H9 (cell line): ENCODE measurements at regions not wholly inside any gene's neighbourhood (a gene's known extent, or its start where the extent isn't known, plus 50 kb on each side); places are given as distances from the start of the nearest gene placed in this dataset.

Experiments used
- DNase-seq: peaks from one replicate; pipeline ENCODE4 v3.0.0-alpha.2; 2017
- H2AFZ ChIP-seq: one replicate; pipeline ENCODE4 v1.6.1; 2013; ENCODE audit warnings: mild to moderate bottlenecking, low read length, control low read depth, moderate library complexity
- H2AK5ac ChIP-seq: 2 replicates; pipeline ENCODE4 v1.6.1; 2013; ENCODE audit warnings: low read length, control low read depth, mixed read lengths; ENCODE audit not compliant: insufficient read length
- H2BK120ac ChIP-seq: one replicate; pipeline ENCODE4 v1.6.1; 2013; ENCODE audit warnings: low read depth, mild to moderate bottlenecking, low read length, control low read depth, inconsistent platforms; ENCODE audit not compliant: poor library complexity, severe bottlenecking
- H2BK12ac ChIP-seq: 2 replicates; pipeline ENCODE4 v1.6.1; 2013; ENCODE audit warnings: low read length, control low read depth, mixed read lengths, low read depth; ENCODE audit not compliant: insufficient read length
- H2BK15ac ChIP-seq: 2 replicates; pipeline ENCODE4 v1.6.1; 2013; ENCODE audit warnings: low read depth, low read length, control low read depth
- H2BK20ac ChIP-seq: one replicate; pipeline ENCODE4 v1.6.1; 2013; ENCODE audit warnings: low read depth, mild to moderate bottlenecking, low read length, control low read depth, inconsistent platforms; ENCODE audit not compliant: poor library complexity, severe bottlenecking
- H2BK5ac ChIP-seq: 2 replicates; pipeline ENCODE4 v1.6.1; 2013; ENCODE audit warnings: low read length, control low read depth, mixed read lengths; ENCODE audit not compliant: insufficient read length
- H3K14ac ChIP-seq: 2 replicates; pipeline ENCODE4 v1.6.1; 2013; ENCODE audit warnings: low read length, control low read depth; ENCODE audit not compliant: insufficient read depth
- H3K18ac ChIP-seq: 2 replicates; pipeline ENCODE4 v1.6.1; 2013; ENCODE audit warnings: low read depth, mild to moderate bottlenecking, mixed read lengths, low read length, control low read depth; ENCODE audit not compliant: insufficient read length
- H3K23ac ChIP-seq: 2 replicates; pipeline ENCODE4 v1.6.1; 2013; ENCODE audit warnings: low read length, control low read depth, mixed read lengths, low read depth; ENCODE audit not compliant: insufficient read length
- H3K23me2 ChIP-seq: 2 replicates; pipeline ENCODE4 v1.6.1; 2013; ENCODE audit warnings: low read depth, mild to moderate bottlenecking, mixed read lengths, low read length, control low read depth; ENCODE audit not compliant: insufficient read length, poor library complexity, severe bottlenecking
- H3K27ac ChIP-seq: 2 replicates; pipeline ENCODE4 v1.5.1; 2013; ENCODE audit warnings: low read length, control low read depth, mixed read lengths, low read depth; ENCODE audit not compliant: insufficient read length
- H3K27me3 ChIP-seq: 2 replicates; pipeline ENCODE4 v1.6.1; 2013; ENCODE audit warnings: low read length, control low read depth, inconsistent platforms; ENCODE audit not compliant: insufficient read depth
- H3K4ac ChIP-seq: 2 replicates; pipeline ENCODE4 v1.6.1; 2013; ENCODE audit warnings: low read depth, mild to moderate bottlenecking, control low read depth, inconsistent platforms, low read length, moderate library complexity
- H3K4me1 ChIP-seq: 2 replicates; pipeline ENCODE4 v1.6.1; 2013; ENCODE audit warnings: low read length, control low read depth, inconsistent platforms; ENCODE audit not compliant: insufficient read depth
- H3K4me2 ChIP-seq: 2 replicates; pipeline ENCODE4 v1.6.1; 2013; ENCODE audit warnings: low read length, control low read depth, mixed read lengths; ENCODE audit not compliant: insufficient read length, insufficient read depth
- H3K56ac ChIP-seq: 2 replicates; pipeline ENCODE4 v1.6.1; 2013; ENCODE audit warnings: low read depth, mild to moderate bottlenecking, mixed read lengths, low read length, control low read depth; ENCODE audit not compliant: insufficient read length
- H3K79me1 ChIP-seq: 2 replicates; pipeline ENCODE4 v1.6.1; 2013; ENCODE audit warnings: low read depth, mild to moderate bottlenecking, moderate library complexity, low read length, control low read depth, inconsistent platforms; ENCODE audit not compliant: insufficient read depth, poor library complexity, severe bottlenecking
- H3K79me2 ChIP-seq: 2 replicates; pipeline ENCODE4 v1.6.1; 2013; ENCODE audit warnings: low read length, control low read depth, inconsistent platforms; ENCODE audit not compliant: insufficient read depth
- H3K9ac ChIP-seq: 2 replicates; pipeline ENCODE4 v1.6.1; 2013; ENCODE audit warnings: low read length, control low read depth, mixed read lengths; ENCODE audit not compliant: insufficient read length; ENCODE audit errors: extremely low read depth
- H3K9me3 ChIP-seq: one replicate; pipeline ENCODE4 v1.6.1; 2013; ENCODE audit warnings: low read depth, low read length, inconsistent platforms; ENCODE audit not compliant: control insufficient read depth
- H3T11ph ChIP-seq: one replicate; pipeline ENCODE4 v1.6.1; 2013; ENCODE audit warnings: mild to moderate bottlenecking, low read length, control low read depth, inconsistent platforms
- H4K20me1 ChIP-seq: one replicate; pipeline ENCODE4 v1.6.1; 2013; ENCODE audit not compliant: control insufficient read depth, insufficient read length, insufficient read depth
- H4K5ac ChIP-seq: 2 replicates; pipeline ENCODE4 v1.6.1; 2013; ENCODE audit warnings: low read depth, mild to moderate bottlenecking, mixed read lengths, low read length, control low read depth; ENCODE audit not compliant: insufficient read length
- H4K8ac ChIP-seq: replicated peaks from 2 replicates; pipeline ENCODE4 v1.6.1; 2013; ENCODE audit warnings: low read length, control low read depth, mixed read lengths, low read depth; ENCODE audit not compliant: insufficient read length
- H4K91ac ChIP-seq: 2 replicates; pipeline ENCODE4 v1.6.1; 2013; ENCODE audit warnings: low read depth, mild to moderate bottlenecking, moderate library complexity, mixed read lengths, low read length, control low read depth; ENCODE audit not compliant: insufficient read length
- H3K27ac Mint-ChIP-seq, 3 experiments: 2 replicates in 2 of 3; 3 replicates in 1 of 3; pipeline ENCODE4 v1.8.0; 2020 to 2021; ENCODE audit warnings: mixed read lengths in 3 of 3, mild to moderate bottlenecking in 1 of 3, moderate library complexity in 1 of 3
- H3K27me3 Mint-ChIP-seq: 2 replicates; pipeline ENCODE4 v1.8.0; 2021; ENCODE audit warnings: low read depth, mild to moderate bottlenecking, moderate library complexity, mixed read lengths
- H3K36me3 Mint-ChIP-seq, 3 experiments: 2 replicates in 2 of 3; 3 replicates in 1 of 3; pipeline ENCODE4 v1.8.0; 2020 to 2021; ENCODE audit warnings: low read depth in 3 of 3, mixed read lengths in 3 of 3; ENCODE audit not compliant: insufficient read depth in 1 of 3
- H3K4me1 Mint-ChIP-seq, 2 experiments: 2 replicates each; pipeline ENCODE4 v1.8.0; 2020; ENCODE audit warnings: mixed read lengths in 2 of 2
- H3K4me3 Mint-ChIP-seq, 2 experiments: 2 replicates in 1 of 2; 3 replicates in 1 of 2; pipeline ENCODE4 v1.8.0; 2020 to 2021; ENCODE audit warnings: mild to moderate bottlenecking in 2 of 2, mixed read lengths in 2 of 2, moderate library complexity in 1 of 2
- H3K9me3 Mint-ChIP-seq, 2 experiments: 2 replicates in 1 of 2; 3 replicates in 1 of 2; pipeline ENCODE4 v1.8.0; 2020; ENCODE audit warnings: mild to moderate bottlenecking in 2 of 2, mixed read lengths in 2 of 2, moderate library complexity in 1 of 2
- WGBS: extraction: QIAGEN DNeasy Blood & Tissue Kit; methylation state at CpG from one replicate; pipeline ENCODE4 v1.1.7; 2013; ENCODE audit warnings: missing lambda C conversion rate, low lambda C conversion rate, mixed read lengths; ENCODE audit not compliant: insufficient read length; ENCODE audit errors: extremely low coverage; 5-methylcytosine and 5-hydroxymethylcytosine counted together
- TF ChIP-seq, protein P1 (sequence below): fragments of 200-600 bp; sonication (generic); conservative IDR thresholded peaks from 3 replicates; pipeline ENCODE4 v1.8.0; 2021; ENCODE audit warnings: antibody characterized with exemption, mild to moderate bottlenecking

DNA sequence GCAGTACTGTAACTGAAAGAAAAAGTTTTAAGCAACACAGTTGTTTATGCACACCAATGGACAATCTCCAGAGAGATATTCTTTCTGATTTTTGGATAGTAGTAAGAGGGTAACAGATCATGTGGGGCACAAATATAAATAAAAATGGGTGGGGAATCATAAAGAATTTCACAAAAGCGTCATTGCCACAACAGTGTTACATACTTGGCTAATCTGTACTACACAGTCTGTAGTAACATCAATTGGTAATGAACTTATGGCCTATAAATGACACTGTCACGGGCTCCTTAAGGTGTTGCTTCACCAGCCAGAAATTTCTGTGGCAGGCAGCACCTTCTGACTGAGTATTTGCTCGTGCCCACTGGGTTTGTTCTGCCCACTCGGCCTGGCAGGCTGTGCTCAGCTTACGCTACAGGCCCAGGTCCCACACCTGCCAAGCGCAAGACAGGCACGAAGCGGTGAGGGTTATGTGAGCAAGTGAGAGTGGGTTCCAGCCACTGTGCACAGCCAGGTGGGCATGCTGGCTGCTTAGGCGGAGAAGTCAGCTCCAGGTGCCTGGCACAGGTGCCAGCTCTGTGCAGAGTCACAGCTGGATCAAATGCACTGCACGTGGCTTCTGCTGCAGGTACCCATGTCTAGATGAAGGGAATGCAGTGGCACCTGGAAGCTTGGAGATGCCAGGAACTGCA is 532.5 kb upstream of the SLC39A10 start:
- Histone ChIP-seq H2BK120ac (no peak overlapping the region), H3K4ac (no peak overlapping the region), H4K8ac (no peak overlapping the region), H2BK15ac (no peak overlapping the region), H2BK12ac (no peak overlapping the region), H3K4me2 (no peak overlapping the region), H3K27me3 (no peaks in the 10 kb centered on the region), H3K79me1 (no peaks in the 10 kb centered on the region), H3K56ac (no peak overlapping the region), H3K14ac (no peak overlapping the region), H3K79me2 (no peaks in the 10 kb centered on the region), H2BK20ac (no peak overlapping the region), H2AFZ (no peak overlapping the region), H3K23me2 (no peaks in the 10 kb centered on the region), H3K27ac (no peak overlapping the region), H3K23ac (no peak overlapping the region), H4K20me1 (no peaks in the 10 kb centered on the region), H3K18ac (no peak overlapping the region), H3K4me1 (no peaks in the 10 kb centered on the region), H3T11ph (no peak overlapping the region), H2BK5ac (no peak overlapping the region), H3K9ac (no peak overlapping the region), H4K5ac (no peak overlapping the region), H4K91ac (no peak overlapping the region), H2AK5ac (no peak overlapping the region), H3K9me3 (no peaks in the 10 kb centered on the region)
- no CpG with 5 or more reads among the region's 10 CpGs for WGBS
- TF ChIP-seq, protein P1, sequence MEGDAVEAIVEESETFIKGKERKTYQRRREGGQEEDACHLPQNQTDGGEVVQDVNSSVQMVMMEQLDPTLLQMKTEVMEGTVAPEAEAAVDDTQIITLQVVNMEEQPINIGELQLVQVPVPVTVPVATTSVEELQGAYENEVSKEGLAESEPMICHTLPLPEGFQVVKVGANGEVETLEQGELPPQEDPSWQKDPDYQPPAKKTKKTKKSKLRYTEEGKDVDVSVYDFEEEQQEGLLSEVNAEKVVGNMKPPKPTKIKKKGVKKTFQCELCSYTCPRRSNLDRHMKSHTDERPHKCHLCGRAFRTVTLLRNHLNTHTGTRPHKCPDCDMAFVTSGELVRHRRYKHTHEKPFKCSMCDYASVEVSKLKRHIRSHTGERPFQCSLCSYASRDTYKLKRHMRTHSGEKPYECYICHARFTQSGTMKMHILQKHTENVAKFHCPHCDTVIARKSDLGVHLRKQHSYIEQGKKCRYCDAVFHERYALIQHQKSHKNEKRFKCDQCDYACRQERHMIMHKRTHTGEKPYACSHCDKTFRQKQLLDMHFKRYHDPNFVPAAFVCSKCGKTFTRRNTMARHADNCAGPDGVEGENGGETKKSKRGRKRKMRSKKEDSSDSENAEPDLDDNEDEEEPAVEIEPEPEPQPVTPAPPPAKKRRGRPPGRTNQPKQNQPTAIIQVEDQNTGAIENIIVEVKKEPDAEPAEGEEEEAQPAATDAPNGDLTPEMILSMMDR = no peak
- H3K9me3 Mint-ChIP-seq = no peaks in the 10 kb centered on the region; a peak in 1 of 5 replicates
- peaks cover 6 to 9% of the 10 kb centered on the region in 2 experiments for H3K4me1 Mint-ChIP-seq
- no peak for DNase-seq
- no peak overlapping the region for H3K4me3 Mint-ChIP-seq
- H3K27ac Mint-ChIP-seq = no peak overlapping the region
- H3K36me3 Mint-ChIP-seq = peaks cover 0 to 4% (median 0%) of the 10 kb centered on the region in 3 experiments; a peak in 2 of 7 replicates
- H3K27me3 Mint-ChIP-seq = no peaks in the 10 kb centered on the region
